ENCODE measurements at regions not wholly inside any gene's neighbourhood (a gene's known extent, or its start where the extent isn't known, plus 50 kb on each side); places are given as distances from the start of the nearest gene placed in this dataset.
A peak's percentile ranks its signal among the peaks of the same experiment; 100 is the strongest.
"Not testable (repeated sequence)": the region's sequence is repeated elsewhere in the genome, so short reads cannot be mapped to it uniquely, and the experiment has no call there.

DNA sequence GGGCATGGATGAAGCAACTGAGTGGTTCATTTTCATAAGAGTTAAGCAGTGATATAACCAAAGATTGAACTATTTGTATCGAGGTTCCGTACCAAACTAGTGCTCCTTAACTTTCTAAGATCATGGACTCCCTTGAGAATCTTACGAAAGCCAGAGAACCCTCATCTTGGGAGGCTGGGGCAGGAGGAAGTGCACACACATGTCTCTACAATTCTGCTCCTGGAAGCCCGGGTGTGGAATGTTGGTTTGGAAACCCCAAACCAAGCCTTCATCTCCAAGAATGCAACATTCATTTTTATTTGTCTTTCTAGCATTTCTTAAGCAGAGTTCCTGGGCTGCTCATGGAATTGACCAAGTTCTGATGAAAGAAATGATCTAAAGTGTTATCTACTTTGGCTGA is 215.0 kb upstream of the PRNP start:
- DNase-seq (ENCODE audit: insufficient read length, low spot score) = no peak
- no peak for FAIRE-seq
- TF ChIP-seq TAF1 (IDR thresholded peaks at IDR 0.05; ENCODE audit: low read depth, low read length) = no peak
- no peak for TF ChIP-seq PAX5 (IDR thresholded peaks at IDR 0.05; ENCODE audit: insufficient read depth, low read length, severe bottlenecking)
- no peak for TF ChIP-seq POLR2AphosphoS5 (IDR thresholded peaks at IDR 0.05; ENCODE audit: low read depth, low read length)
- no peak for TF ChIP-seq SPI1 (IDR thresholded peaks at IDR 0.05; ENCODE audit: low read depth, low read length)
- TF ChIP-seq POU2F2 (IDR thresholded peaks at IDR 0.05; ENCODE audit: low read depth, low read length) = no peak
- TF ChIP-seq POLR2A (IDR thresholded peaks at IDR 0.05; ENCODE audit: low read depth, low read length) = no peak

DNA sequence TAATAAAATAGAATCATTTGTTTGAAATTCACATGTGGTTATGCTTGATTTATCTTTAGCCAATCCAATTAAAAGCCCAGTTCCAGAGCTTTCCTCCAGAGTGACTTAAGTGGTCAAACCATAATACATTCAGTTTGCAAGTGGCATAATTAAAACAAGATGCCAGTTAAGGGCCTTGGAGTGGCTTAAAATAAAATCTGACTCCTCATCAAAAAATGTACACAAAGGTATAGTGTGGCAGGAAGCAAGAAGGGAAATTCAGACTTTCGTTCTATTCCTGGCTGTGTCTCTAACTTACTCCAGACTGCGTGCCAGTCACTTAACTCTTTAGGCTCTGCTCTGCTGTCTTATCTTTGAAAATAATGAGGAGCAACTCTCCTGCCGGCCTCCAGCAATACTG is 215.9 kb upstream of the PRNP start:
- FAIRE-seq (no peak), DNase-seq (ENCODE audit: insufficient read length, low spot score) (no peak)
- TF ChIP-seq POLR2A (IDR thresholded peaks at IDR 0.05; ENCODE audit: low read depth, low read length) = no peak
- no peak for TF ChIP-seq PAX5 (IDR thresholded peaks at IDR 0.05; ENCODE audit: insufficient read depth, low read length, severe bottlenecking)
- TF ChIP-seq POLR2AphosphoS5 (IDR thresholded peaks at IDR 0.05; ENCODE audit: low read depth, low read length) = no peak
- TF ChIP-seq POU2F2 (IDR thresholded peaks at IDR 0.05; ENCODE audit: low read depth, low read length) = no peak
- TF ChIP-seq SPI1 (IDR thresholded peaks at IDR 0.05; ENCODE audit: low read depth, low read length) = no peak
- TF ChIP-seq TAF1 (IDR thresholded peaks at IDR 0.05; ENCODE audit: low read depth, low read length) = no peak

DNA sequence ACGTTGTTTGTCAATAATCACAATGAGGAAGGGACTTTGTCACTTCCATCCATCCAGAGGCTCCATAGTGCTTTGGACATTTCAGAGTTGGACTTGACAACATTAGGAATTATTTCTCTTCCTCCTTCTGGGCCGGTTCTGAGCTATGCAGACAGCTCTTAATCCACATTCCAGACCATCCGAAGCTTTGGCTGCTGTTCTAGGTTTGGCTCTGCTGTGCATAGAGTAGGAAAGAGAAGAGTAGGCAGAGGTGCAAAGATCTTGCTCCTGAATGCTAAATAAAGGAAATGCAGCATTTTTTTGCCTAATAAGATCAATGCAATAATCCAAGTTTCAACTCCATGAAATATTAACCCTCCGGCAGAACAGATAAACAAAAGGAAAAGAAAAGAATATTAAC is 216.3 kb upstream of the PRNP start:
- TF ChIP-seq POLR2AphosphoS5 (IDR thresholded peaks at IDR 0.05; ENCODE audit: low read depth, low read length) = no peak
- TF ChIP-seq PAX5 (IDR thresholded peaks at IDR 0.05; ENCODE audit: insufficient read depth, low read length, severe bottlenecking) = no peak
- no peak for TF ChIP-seq TAF1 (IDR thresholded peaks at IDR 0.05; ENCODE audit: low read depth, low read length)
- no peak for TF ChIP-seq SPI1 (IDR thresholded peaks at IDR 0.05; ENCODE audit: low read depth, low read length)
- TF ChIP-seq POLR2A (IDR thresholded peaks at IDR 0.05; ENCODE audit: low read depth, low read length) = no peak
- no peak for TF ChIP-seq POU2F2 (IDR thresholded peaks at IDR 0.05; ENCODE audit: low read depth, low read length)
- FAIRE-seq (no peak), DNase-seq (ENCODE audit: insufficient read length, low spot score) (no peak)

DNA sequence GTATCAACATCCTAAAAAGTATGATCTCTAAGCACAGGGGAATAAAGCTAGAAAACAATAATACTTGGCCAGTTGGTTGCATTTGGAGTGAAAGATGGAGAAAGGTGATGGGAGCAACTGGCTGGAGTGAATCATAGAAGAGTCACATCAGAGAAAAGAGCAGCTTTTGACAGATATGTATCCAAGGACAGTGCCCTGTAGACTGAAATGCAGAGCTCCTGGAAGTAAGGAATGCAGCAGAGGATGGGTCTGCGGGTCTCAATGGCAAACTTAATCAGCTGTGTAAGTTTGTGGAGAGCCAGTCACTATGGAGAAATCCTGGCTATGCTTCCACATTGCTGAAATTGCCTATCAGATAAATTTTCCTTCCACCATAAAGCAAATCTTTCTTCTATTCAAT is 218.1 kb upstream of the PRNP start:
- FAIRE-seq (no peak), DNase-seq (ENCODE audit: insufficient read length, low spot score) (no peak)
- no peak for TF ChIP-seq POLR2AphosphoS5 (IDR thresholded peaks at IDR 0.05; ENCODE audit: low read depth, low read length)
- TF ChIP-seq POLR2A (IDR thresholded peaks at IDR 0.05; ENCODE audit: low read depth, low read length) = no peak
- no peak for TF ChIP-seq TAF1 (IDR thresholded peaks at IDR 0.05; ENCODE audit: low read depth, low read length)
- TF ChIP-seq SPI1 (IDR thresholded peaks at IDR 0.05; ENCODE audit: low read depth, low read length) = no peak
- TF ChIP-seq PAX5 (IDR thresholded peaks at IDR 0.05; ENCODE audit: insufficient read depth, low read length, severe bottlenecking) = no peak
- TF ChIP-seq POU2F2 (IDR thresholded peaks at IDR 0.05; ENCODE audit: low read depth, low read length) = no peak

DNA sequence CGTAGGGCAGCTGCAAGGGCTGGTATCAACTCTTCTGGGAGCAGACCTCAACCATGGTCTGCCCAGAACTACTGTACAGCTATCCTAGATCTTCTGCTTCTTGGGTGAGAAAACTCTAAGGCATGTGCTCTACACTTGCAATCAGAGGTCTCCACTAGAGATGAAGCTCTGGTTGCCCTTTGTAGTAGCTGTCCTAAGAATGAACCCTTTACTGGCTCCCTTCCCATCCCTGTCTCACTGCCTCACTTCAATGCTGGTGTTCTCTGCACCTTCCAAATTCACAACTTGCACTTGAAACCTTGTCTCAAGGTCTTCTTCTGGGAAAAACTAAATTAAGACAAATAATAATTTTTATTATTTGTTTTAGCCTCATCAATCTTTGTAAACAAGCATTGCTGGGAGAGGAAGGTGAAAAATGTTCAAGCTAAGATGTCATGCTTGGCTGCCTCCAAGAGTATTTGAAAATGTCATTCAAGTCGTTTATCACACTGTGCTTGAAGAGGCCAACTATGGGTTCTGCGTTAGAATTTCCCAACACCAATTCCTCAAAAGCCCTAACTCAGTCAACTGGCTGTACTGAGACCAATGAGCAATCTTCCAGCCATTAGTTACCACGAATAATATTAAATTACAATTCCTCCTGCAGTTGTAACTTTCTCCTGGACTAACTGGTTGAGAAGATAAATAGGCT is 216.9 kb upstream of the ADRA1D start:
- TF ChIP-seq TAF1 (IDR thresholded peaks at IDR 0.05; ENCODE audit: low read depth, low read length) (no peak), SPI1 (IDR thresholded peaks at IDR 0.05; ENCODE audit: low read depth, low read length) (no peak), POU2F2 (IDR thresholded peaks at IDR 0.05; ENCODE audit: low read depth, low read length) (no peak), PAX5 (IDR thresholded peaks at IDR 0.05; ENCODE audit: insufficient read depth, low read length, severe bottlenecking) (peak; percentile 6), POLR2AphosphoS5 (IDR thresholded peaks at IDR 0.05; ENCODE audit: low read depth, low read length) (no peak), POLR2A (IDR thresholded peaks at IDR 0.05; ENCODE audit: low read depth, low read length) (no peak)
- FAIRE-seq (no peak), DNase-seq (ENCODE audit: insufficient read length, low spot score) (no peak)

DNA sequence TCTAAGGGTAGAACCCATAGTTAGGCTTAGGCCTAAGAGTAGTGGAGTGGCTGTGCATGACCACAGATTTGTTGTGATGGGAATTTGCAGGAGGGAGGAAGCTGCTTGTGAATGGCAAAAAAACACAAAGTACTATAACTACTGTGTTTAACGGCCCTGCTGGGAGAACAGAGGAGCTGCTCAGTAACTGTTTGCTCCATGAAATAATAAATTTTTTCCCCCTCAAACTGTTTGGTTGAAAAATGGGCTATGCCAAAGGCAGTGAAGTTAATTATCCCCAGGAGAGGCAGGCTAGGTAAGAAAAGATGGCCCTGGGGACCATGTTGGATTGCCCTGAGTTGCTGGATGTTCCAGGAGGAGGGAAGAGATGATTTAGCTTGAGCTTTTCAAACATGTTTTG is 216.1 kb upstream of the ADRA1D start:
- no peak for FAIRE-seq
- no peak for TF ChIP-seq TAF1 (IDR thresholded peaks at IDR 0.05; ENCODE audit: low read depth, low read length)
- TF ChIP-seq SPI1 (IDR thresholded peaks at IDR 0.05; ENCODE audit: low read depth, low read length) = no peak
- TF ChIP-seq POLR2A (IDR thresholded peaks at IDR 0.05; ENCODE audit: low read depth, low read length) = no peak
- no peak for TF ChIP-seq POLR2AphosphoS5 (IDR thresholded peaks at IDR 0.05; ENCODE audit: low read depth, low read length)
- TF ChIP-seq PAX5 (IDR thresholded peaks at IDR 0.05; ENCODE audit: insufficient read depth, low read length, severe bottlenecking) = no peak
- TF ChIP-seq POU2F2 (IDR thresholded peaks at IDR 0.05; ENCODE audit: low read depth, low read length) = no peak
- DNase-seq (ENCODE audit: insufficient read length, low spot score) = no peak

DNA sequence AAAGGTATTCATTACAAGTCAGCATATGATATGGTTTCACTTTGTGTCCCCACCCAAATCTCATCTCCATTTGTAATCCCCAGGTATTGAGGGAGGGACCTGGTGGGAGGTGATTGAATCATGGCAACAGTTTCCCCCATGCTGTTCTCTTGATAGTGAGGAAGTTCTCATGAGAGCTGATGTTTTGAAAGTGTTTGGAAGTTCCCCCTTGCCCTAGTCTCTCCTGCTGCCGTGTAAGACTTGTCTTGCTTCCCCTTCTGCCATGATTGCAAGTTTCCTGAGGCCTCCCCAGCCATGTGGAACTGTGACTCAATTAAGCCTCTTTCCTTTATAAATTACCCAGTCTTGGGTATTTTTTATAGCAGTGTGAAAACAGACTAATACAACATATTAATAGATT is 213.7 kb upstream of the ADRA1D start:
- FAIRE-seq; DNase-seq (ENCODE audit: insufficient read length, low spot score): not testable (repeated sequence)

DNA sequence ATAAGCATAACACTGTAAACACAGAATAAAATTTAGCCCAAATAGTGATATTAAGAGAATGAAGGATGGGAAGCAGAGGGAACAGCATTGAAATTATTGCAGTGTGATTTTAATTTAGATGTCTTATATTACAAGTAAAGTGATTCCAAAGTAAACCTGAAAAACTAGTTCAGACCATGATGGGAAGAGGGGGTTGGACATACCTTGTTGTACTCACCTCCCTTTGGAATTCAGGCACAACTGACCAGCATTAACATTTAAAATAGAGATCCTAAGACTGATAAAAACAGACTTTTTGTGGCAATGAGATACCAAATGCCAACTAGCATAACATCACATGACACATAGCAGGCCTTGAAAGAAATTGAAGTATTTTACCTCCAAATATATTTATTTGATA is 210.0 kb upstream of the ADRA1D start:
- FAIRE-seq (no peak), DNase-seq (ENCODE audit: insufficient read length, low spot score) (no peak)
- TF ChIP-seq SPI1 (IDR thresholded peaks at IDR 0.05; ENCODE audit: low read depth, low read length) (no peak), POLR2AphosphoS5 (IDR thresholded peaks at IDR 0.05; ENCODE audit: low read depth, low read length) (no peak), POLR2A (IDR thresholded peaks at IDR 0.05; ENCODE audit: low read depth, low read length) (no peak)

DNA sequence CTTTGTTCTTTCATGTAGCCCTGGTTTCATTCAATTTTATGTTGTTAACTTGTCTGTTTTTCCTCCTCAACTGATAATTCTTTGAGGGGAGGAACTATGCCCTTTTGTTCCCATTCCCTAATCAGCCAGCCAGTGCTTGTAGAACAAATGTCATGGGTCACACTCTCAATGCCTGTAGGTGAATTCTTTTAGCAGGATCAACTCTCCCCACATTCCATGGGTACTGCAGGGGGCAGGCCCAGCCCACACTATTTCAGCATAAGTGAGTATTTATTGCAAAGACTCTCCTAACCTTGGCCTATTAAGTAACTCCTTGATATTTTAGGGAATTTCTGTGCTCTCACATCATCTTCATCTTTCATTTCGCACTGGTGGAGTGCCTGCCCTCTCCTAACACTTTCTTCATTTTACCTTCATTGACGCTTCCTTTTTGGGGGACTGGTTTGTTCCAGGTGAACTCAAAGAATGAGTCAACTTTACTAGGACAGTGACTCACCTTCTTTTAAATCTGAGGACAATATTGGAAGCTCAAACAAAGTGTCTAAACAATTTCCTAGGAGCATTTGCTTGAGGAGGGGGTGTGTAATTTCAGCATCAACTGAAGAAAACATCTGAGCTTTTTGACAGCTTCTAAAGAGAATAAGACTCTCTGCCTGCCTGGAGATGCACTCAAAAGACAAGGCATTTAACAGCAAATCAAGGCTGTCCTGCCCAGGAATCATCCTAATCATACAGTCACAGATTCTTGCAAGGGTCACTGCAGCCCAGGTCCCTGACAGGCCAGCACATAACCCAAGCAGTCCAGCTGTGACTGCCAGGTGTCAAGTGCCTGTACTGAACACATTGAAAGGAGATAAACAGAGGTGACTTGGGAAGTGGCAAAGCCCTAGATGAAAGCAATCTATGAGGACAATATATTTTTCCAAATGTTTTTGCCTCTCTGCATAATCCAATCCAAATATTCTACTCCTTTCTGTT is 208.8 kb upstream of the ADRA1D start:
- DNase-seq (ENCODE audit: insufficient read length, low spot score) = no peak
- TF ChIP-seq POU2F2 (IDR thresholded peaks at IDR 0.05; ENCODE audit: low read depth, low read length) (no peak), POLR2AphosphoS5 (IDR thresholded peaks at IDR 0.05; ENCODE audit: low read depth, low read length) (no peak), TAF1 (IDR thresholded peaks at IDR 0.05; ENCODE audit: low read depth, low read length) (no peak), POLR2A (IDR thresholded peaks at IDR 0.05; ENCODE audit: low read depth, low read length) (no peak)
- no peak for FAIRE-seq

DNA sequence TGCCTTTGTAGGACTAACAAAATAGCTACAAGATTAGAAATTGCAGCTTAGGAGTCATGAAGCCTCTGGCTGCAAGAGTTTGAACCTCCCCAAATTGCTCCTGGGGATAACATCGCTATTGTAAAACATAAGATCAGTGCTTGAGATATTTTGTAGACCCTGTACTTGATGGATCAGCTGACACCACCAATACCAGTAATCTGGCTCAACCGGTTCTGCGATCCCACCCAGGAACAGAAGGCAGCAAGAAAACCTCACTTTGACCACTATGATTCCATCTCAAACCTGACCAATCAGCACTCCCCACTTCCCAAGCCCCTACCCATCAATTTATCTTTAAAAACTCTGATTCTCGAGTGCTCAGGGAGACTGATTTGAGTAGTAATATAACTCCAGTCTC is 206.9 kb upstream of the ADRA1D start:
- TF ChIP-seq PAX5 (IDR thresholded peaks at IDR 0.05; ENCODE audit: insufficient read depth, low read length, severe bottlenecking) = no peak
- TF ChIP-seq POLR2AphosphoS5 (IDR thresholded peaks at IDR 0.05; ENCODE audit: low read depth, low read length) = no peak
- TF ChIP-seq SPI1 (IDR thresholded peaks at IDR 0.05; ENCODE audit: low read depth, low read length) = no peak
- no peak for TF ChIP-seq POLR2A (IDR thresholded peaks at IDR 0.05; ENCODE audit: low read depth, low read length)
- no peak for TF ChIP-seq TAF1 (IDR thresholded peaks at IDR 0.05; ENCODE audit: low read depth, low read length)
- TF ChIP-seq POU2F2 (IDR thresholded peaks at IDR 0.05; ENCODE audit: low read depth, low read length) = no peak
- FAIRE-seq = no peak
- DNase-seq (ENCODE audit: insufficient read length, low spot score) = no peak
